Uterus (tissue), 3 donors: ENCODE measurements at regions not wholly inside any gene's neighbourhood (a gene's known extent, or its start where the extent isn't known, plus 50 kb on each side); places are given as distances from the start of the nearest gene placed in this dataset.
"Not testable (repeated sequence)": the region's sequence is repeated elsewhere in the genome, so short reads cannot be mapped to it uniquely, and the experiment has no call there.

Source experiments
- DNase-seq, 2 donors: peaks; one replicate each; pipeline ENCODE4 v3.0.0-alpha.2; 2019 to 2020
- H3K27ac ChIP-seq, 2 donors: fragments of 200-600 bp; sonication (generic); 1 replicate in 1 of 2; 2 replicates in 1 of 2; pipeline ENCODE4 v1.5.1; 2016 to 2018
- H3K27me3 ChIP-seq, 2 donors: fragments of 200-600 bp; sonication (generic); one replicate each; pipeline ENCODE4 v1.5.1; 2018 to 2019; ENCODE audit warnings: control low read depth in 1 of 2
- H3K36me3 ChIP-seq, 2 donors: fragments of 200-600 bp; sonication (generic); one replicate each; pipeline ENCODE4 v1.5.1; 2019; ENCODE audit warnings: control low read depth in 1 of 2
- H3K4me1 ChIP-seq, 2 donors: fragments of 200-600 bp; sonication (generic); one replicate each; pipeline ENCODE4 v1.5.1; 2018 to 2019; ENCODE audit warnings: control low read depth in 1 of 2
- H3K4me3 ChIP-seq, 2 donors: fragments of 200-600 bp; sonication (generic); 1 replicate in 1 of 2; 2 replicates in 1 of 2; pipeline ENCODE4 v1.5.1; 2018 to 2019; ENCODE audit warnings: mild to moderate bottlenecking in 1 of 2
- H3K9me3 ChIP-seq, 2 donors: fragments of 200-600 bp; sonication (generic); one replicate each; pipeline ENCODE4 v1.5.1; 2019; ENCODE audit warnings: control low read depth in 1 of 2
- POLR2A ChIP-seq, 2 donors: fragments of 450-650 bp; IDR thresholded peaks; one replicate each; pipeline ENCODE4 v1.6.1; 2016; ENCODE audit warnings: antibody characterized with exemption in 2 of 2, mild to moderate bottlenecking in 1 of 2, moderate library complexity in 1 of 2
- intact Hi-C: fragments of 100-400 bp; cut with DNase I; formaldehyde crosslinking; loops from one replicate; pipeline ENCODE4 v1.15.1; 2023; ENCODE audit warnings: low total_unique reads
- TF ChIP-seq, protein P1 (sequence below), 4 experiments: fragments of 200-600 bp in 2 of 4; fragments of 450-650 bp in 2 of 4; sonication (generic) in 2 of 4; IDR thresholded peaks; one replicate each; pipeline ENCODE4 v1.5.1; 2016 to 2019; ENCODE audit warnings: antibody characterized with exemption in 4 of 4, mild to moderate bottlenecking in 2 of 4, moderate library complexity in 1 of 4
- donor health status: DM: yes; HTN: yes; CAD: no.

DNA sequence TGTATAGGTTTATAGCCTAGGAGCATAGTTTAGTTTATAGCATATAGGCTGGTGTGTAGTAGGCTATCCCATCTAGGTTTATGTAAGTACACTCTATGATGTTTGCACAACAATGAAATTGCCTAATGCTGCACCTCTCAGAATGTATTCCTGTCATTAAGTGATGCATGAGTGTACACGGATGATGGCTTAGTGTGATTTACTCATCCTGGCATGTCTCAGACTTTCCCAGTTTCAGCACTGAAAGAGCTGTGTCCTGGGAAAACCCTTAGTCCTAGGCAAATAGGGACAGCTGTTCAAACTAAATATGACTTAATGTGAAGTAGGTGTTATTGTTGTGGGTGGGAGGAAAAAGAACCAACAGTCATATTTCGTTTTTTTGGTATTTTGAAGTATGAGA is 264.9 kb upstream of the MAGEB18 start:
- Histone ChIP-seq H3K36me3 (no peaks in the 10 kb centered on the region), H3K27me3 (no peaks in the 10 kb centered on the region), H3K27ac (no peak overlapping the region), H3K4me1 (no peaks in the 10 kb centered on the region), H3K9me3 (no peaks in the 10 kb centered on the region), H3K4me3 (no peak overlapping the region)
- TF ChIP-seq POLR2A (IDR thresholded peaks at IDR 0.05) = no peak
- DNase-seq = no peak
- intact Hi-C loops = no loop called here

DNA sequence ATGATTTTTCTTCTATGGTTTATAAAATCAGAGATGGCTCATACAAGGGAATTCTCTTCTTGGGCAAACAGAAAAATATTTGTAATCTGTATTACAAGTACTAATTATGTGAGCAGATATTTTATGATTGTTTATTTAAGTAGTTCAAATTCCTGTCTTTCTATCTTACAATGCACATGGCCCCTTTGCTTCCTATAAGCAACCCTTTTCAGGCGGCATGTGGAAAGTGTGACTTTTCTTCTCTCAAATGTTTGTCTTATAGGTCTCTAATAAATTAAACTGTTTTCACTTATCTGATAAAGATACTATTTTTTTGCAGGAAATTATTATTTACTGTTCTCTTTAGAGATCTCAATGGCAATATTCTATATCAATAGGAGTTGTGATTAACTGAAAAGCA is 259.3 kb upstream of the MAGEB18 start:
- no peaks in the 10 kb centered on the region for H3K9me3 ChIP-seq
- H3K27ac ChIP-seq = no peak overlapping the region
- no peaks in the 10 kb centered on the region for H3K27me3 ChIP-seq
- TF ChIP-seq, protein P1, sequence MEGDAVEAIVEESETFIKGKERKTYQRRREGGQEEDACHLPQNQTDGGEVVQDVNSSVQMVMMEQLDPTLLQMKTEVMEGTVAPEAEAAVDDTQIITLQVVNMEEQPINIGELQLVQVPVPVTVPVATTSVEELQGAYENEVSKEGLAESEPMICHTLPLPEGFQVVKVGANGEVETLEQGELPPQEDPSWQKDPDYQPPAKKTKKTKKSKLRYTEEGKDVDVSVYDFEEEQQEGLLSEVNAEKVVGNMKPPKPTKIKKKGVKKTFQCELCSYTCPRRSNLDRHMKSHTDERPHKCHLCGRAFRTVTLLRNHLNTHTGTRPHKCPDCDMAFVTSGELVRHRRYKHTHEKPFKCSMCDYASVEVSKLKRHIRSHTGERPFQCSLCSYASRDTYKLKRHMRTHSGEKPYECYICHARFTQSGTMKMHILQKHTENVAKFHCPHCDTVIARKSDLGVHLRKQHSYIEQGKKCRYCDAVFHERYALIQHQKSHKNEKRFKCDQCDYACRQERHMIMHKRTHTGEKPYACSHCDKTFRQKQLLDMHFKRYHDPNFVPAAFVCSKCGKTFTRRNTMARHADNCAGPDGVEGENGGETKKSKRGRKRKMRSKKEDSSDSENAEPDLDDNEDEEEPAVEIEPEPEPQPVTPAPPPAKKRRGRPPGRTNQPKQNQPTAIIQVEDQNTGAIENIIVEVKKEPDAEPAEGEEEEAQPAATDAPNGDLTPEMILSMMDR (IDR thresholded peaks at IDR 0.05) = no peak
- no peak for TF ChIP-seq POLR2A (IDR thresholded peaks at IDR 0.05)
- intact Hi-C loops = no loop called here
- no peak for DNase-seq
- H3K36me3 ChIP-seq = no peaks in the 10 kb centered on the region
- no peaks in the 10 kb centered on the region for H3K4me1 ChIP-seq
- no peak overlapping the region for H3K4me3 ChIP-seq

DNA sequence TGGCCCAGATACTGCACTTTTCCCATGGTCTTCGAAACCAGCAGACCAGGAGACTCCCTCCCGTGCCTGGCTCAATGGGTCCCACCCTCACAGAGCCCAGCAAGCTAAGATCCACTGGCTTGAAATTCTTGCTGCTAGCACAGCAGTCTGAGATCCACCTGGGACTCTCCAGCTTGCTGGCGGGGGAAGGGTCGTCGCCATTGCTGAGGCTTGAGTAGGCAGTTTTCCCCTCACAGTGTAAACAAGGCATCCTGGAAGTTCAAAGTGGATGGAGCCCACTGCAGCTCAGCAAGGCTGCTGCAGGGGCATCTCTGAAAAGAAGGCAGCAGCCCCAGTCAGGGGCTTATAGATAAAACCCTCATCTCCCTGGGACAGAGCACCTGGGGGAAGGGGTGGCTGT is 255.6 kb upstream of the MAGEB18 start:
- H3K4me3 ChIP-seq, H3K36me3 ChIP-seq, H3K27me3 ChIP-seq, H3K27ac ChIP-seq, DNase-seq, intact Hi-C loops, H3K9me3 ChIP-seq, H3K4me1 ChIP-seq: not testable (repeated sequence)

DNA sequence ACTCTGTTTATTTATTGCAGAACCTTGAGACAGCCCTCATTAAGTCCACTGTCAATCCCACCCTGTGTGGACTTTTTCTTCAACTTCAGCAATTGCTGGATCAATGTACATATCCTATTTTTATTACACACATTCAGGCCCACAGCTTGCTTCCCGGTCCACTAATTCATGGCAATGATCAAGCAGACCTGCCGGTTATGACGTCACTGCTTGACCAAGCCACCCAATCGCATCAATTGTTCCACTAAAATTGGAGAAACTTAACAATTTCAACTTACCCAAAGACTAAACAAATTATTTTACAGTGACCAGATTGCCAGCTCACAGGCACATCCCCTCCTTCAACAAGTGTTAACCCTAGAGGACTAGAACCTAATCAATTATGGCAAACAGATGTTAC is 240.4 kb upstream of the MAGEB18 start:
- DNase-seq = no peak
- H3K9me3 ChIP-seq = no peaks in the 10 kb centered on the region
- no peak overlapping the region for H3K4me3 ChIP-seq
- no peaks in the 10 kb centered on the region for H3K36me3 ChIP-seq
- H3K4me1 ChIP-seq = no peaks in the 10 kb centered on the region
- no peak for TF ChIP-seq POLR2A (IDR thresholded peaks at IDR 0.05)
- TF ChIP-seq, protein P1 (IDR thresholded peaks at IDR 0.05) = no peak
- intact Hi-C loops = no loop called here
- no peaks in the 10 kb centered on the region for H3K27me3 ChIP-seq
- H3K27ac ChIP-seq = no peak overlapping the region

DNA sequence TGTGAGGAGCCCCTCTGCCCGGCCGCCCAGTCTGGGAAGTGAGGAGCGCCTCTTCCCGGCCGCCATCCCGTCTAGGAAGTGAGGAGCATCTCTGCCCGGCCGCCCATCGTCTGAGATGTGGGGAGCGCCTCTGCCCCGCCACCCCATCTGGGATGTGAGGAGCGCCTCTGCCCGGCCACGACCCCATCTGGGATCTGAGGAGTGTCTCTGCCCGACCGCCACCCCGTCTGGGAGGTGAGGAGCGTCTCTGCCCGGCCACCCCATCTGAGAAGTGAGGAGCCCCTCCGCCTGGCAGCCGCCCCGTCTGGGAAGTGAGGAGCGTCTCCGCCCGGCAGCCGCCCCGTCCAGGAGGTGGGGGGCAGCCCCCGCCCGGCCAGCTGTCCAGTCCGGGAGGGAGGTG is 232.4 kb upstream of the MAGEB18 start:
- DNase-seq, intact Hi-C loops, H3K36me3 ChIP-seq, H3K4me1 ChIP-seq, H3K27ac ChIP-seq, H3K4me3 ChIP-seq, H3K9me3 ChIP-seq, H3K27me3 ChIP-seq: not testable (repeated sequence)

DNA sequence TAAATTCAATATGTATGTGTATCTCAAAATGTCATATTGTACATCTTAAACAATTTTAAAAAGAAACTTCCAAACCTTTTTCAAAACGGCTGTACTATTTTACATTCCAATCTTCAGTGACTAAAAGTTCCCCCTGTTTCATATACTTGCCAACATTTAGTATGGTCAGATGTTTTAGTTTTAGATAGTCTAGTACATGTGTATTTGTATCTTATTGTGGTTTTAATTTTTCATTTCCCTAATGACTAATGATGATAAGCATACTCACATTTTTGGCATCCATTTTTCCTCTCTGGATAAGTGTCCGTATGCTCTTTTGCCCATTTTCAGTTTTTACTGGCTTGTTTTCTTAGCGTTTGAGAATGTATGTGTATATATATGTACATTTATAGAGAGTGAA is 212.2 kb upstream of the MAGEB18 start:
- DNase-seq = no peak
- intact Hi-C loops = no loop called here
- H3K27ac ChIP-seq = no peak overlapping the region
- H3K27me3 ChIP-seq = no peaks in the 10 kb centered on the region
- H3K4me3 ChIP-seq = no peak overlapping the region
- H3K36me3 ChIP-seq = no peaks in the 10 kb centered on the region
- TF ChIP-seq, protein P1 (IDR thresholded peaks at IDR 0.05) = no peak
- TF ChIP-seq POLR2A (IDR thresholded peaks at IDR 0.05) = no peak
- H3K9me3 ChIP-seq = no peaks in the 10 kb centered on the region
- H3K4me1 ChIP-seq = no peaks in the 10 kb centered on the region

DNA sequence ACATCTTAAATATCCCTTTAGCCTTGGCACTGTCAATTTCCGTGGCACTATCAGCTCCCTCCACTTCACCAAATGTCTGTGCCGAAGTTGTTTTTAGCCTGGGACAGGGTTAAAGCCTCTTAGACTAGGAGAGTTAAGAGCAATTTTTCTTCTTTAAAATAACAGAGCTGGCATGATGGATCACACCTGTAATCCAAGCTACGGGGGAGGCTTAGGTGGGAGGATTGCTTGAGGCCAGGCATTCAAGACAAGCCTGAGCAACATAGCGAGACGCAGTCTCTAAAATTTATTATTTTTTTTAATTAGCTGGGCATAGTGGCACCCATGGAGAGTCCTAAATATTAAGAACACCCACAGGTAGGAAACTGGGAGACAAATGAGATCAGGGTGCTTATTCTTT is 209.8 kb upstream of the MAGEB18 start:
- intact Hi-C loops = no loop called here

More for the DNA sequence above, 209.8 kb upstream of the MAGEB18 start:
- no peak overlapping the region for H3K4me3 ChIP-seq
- TF ChIP-seq, protein P1 (IDR thresholded peaks at IDR 0.05) = no peak
- no peak for TF ChIP-seq POLR2A (IDR thresholded peaks at IDR 0.05)
- H3K27ac ChIP-seq = no peak overlapping the region
- no peaks in the 10 kb centered on the region for H3K36me3 ChIP-seq
- H3K4me1 ChIP-seq = no peaks in the 10 kb centered on the region
- H3K9me3 ChIP-seq = no peaks in the 10 kb centered on the region
- H3K27me3 ChIP-seq = no peaks in the 10 kb centered on the region
- DNase-seq = no peak
